ENCODE measurements at regions not wholly inside any gene's neighbourhood (a gene's known extent, or its start where the extent isn't known, plus 50 kb on each side); places are given as distances from the start of the nearest gene placed in this dataset.

- TF ChIP-seq POLR2A (IDR thresholded peaks at IDR 0.05; ENCODE audit: low read depth, low read length): no peak
- TF ChIP-seq POLR2AphosphoS5 (IDR thresholded peaks at IDR 0.05; ENCODE audit: low read depth, low read length): no peak
- TF ChIP-seq TAF1 (IDR thresholded peaks at IDR 0.05; ENCODE audit: borderline replicate concordance, low read depth, low read length): no peak
Measured at GRCh38 chr4:19400820-19401219, 850.9 kb upstream of the SLIT2 start.
